ENCODE measurements at regions not wholly inside any gene's neighbourhood (a gene's known extent, or its start where the extent isn't known, plus 50 kb on each side); places are given as distances from the start of the nearest gene placed in this dataset.

DNA sequence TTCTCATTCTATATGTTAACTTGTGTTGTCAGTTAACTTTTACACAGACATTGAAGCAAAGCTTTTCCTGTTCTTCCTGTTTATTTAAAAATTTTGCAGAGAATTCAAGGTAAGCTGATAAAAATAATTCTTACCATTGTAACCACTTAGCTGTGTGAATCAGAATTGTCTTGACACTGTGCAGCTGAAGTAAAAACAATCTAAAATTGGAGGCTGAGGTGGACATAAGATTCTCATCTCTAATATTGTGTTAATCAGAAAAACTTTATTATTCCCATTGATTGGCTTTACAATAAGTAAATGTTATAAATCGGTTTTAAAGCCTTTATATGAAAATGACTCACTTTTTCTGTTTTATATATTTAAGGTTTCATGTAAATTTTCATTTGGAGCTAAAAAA is 240.3 kb upstream of the PLEKHG7 start:
- Histone ChIP-seq H3K9me3 (no peaks in the 10 kb centered on the region), H3K27me3 (no peaks in the 10 kb centered on the region), H3K27ac (peak overlapping the region in 1 of 12 donors; percentile 55), H3K4me3 (no peak overlapping the region), H3K4me1 (peaks cover 0 to 38% (median 5%) of the 10 kb centered on the region in 12 donors), H3K36me3 (no peaks in the 10 kb centered on the region)
- TF ChIP-seq POLR2A (IDR thresholded peaks at IDR 0.05): no peak
- TF ChIP-seq, protein P1, sequence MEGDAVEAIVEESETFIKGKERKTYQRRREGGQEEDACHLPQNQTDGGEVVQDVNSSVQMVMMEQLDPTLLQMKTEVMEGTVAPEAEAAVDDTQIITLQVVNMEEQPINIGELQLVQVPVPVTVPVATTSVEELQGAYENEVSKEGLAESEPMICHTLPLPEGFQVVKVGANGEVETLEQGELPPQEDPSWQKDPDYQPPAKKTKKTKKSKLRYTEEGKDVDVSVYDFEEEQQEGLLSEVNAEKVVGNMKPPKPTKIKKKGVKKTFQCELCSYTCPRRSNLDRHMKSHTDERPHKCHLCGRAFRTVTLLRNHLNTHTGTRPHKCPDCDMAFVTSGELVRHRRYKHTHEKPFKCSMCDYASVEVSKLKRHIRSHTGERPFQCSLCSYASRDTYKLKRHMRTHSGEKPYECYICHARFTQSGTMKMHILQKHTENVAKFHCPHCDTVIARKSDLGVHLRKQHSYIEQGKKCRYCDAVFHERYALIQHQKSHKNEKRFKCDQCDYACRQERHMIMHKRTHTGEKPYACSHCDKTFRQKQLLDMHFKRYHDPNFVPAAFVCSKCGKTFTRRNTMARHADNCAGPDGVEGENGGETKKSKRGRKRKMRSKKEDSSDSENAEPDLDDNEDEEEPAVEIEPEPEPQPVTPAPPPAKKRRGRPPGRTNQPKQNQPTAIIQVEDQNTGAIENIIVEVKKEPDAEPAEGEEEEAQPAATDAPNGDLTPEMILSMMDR (IDR thresholded peaks at IDR 0.05): no peak
- intact Hi-C loops (cut with DNase I): no loop called here
- DNase-seq (no peak), ATAC-seq (no peak)
- WGBS, 4 donors: 89 to 93% (median 92%) methylated on average over 1 of the region's 1 CpG

DNA sequence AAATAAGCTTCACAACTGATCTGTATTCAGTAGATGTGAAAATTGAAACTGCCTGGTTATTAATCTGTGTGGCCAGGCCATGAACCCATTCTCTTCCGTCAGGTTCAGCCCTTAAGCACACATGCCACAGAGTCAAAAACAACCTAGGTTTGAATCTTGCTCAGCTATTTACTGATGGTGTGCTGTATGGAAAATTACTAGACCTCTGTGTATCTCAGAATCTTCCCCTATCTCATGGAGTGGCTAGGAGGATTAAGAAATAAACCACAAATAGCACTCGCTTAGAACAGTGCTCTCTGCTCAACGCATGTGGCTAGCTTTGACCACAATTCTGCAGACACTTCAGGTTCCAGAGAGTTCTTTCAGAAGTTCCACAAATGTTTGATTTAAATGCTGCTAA is 240.7 kb upstream of the PLEKHG7 start:
- ATAC-seq (peak in 2 of 4 donors; percentile 42 to 61), DNase-seq (no peak)
- peaks cover 0 to 38% (median 3%) of the 10 kb centered on the region in 12 donors for H3K4me1 ChIP-seq
- no peaks in the 10 kb centered on the region for H3K36me3 ChIP-seq
- H3K27me3 ChIP-seq: no peaks in the 10 kb centered on the region
- intact Hi-C loops (cut with DNase I): no loop called here
- no peak overlapping the region for H3K4me3 ChIP-seq
- H3K9me3 ChIP-seq: no peaks in the 10 kb centered on the region
- TF ChIP-seq, protein P1 (IDR thresholded peaks at IDR 0.05): no peak
- TF ChIP-seq POLR2A (IDR thresholded peaks at IDR 0.05): no peak
- peak overlapping the region in 2 of 12 donors; percentile 12 to 55 for H3K27ac ChIP-seq
- 74 to 86% (median 83%) methylated on average over 3 of the region's 3 CpGs for WGBS, 4 donors

DNA sequence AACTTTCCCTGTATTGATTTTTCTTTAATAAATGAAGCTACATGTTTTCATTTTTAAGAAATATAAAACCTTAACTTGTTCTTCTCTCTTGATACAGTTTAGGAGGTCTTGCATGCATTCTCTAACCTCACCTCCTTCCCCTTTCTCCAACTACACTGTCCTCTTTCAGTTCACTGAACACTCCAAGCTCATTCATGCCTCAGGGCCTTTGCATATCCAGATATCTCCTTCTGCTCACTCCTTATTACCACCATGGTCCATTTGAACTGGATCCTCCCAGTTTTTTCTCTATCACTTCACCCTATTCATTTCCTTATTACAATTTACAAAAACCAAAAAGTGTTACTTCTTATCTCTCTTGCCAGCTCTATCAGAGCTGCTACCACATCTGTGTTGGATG is 242.9 kb upstream of the PLEKHG7 start:
- intact Hi-C loops (cut with DNase I): no loop called here
- Histone ChIP-seq H3K36me3 (no peaks in the 10 kb centered on the region), H3K27me3 (no peaks in the 10 kb centered on the region), H3K9me3 (no peaks in the 10 kb centered on the region), H3K27ac (no peak overlapping the region), H3K4me3 (no peak overlapping the region), H3K4me1 (peaks cover 0 to 23% (median 0%) of the 10 kb centered on the region in 12 donors)
- ATAC-seq (no peak), DNase-seq (no peak)
- TF ChIP-seq POLR2A (IDR thresholded peaks at IDR 0.05): no peak
- TF ChIP-seq, protein P1 (IDR thresholded peaks at IDR 0.05): no peak

DNA sequence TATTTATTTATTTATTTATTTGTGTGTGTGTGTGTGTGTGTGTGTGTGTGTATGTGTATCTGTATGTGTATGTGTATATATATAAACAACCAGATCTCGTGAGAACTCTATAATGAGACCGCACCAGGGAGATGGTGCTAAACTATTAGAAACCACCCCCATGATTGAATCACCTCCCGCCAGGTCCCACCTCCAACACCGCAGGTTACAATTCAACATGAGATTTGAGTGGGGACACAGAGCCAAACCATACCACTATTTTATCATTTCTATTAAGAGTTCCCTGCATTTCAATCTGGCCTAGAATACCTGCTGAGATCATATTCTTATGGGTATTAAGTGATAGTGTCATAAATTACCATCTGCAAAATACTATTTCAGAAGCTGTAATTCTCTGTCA is 243.8 kb upstream of the PLEKHG7 start:
- ATAC-seq: no peak
- TF ChIP-seq, protein P1 (IDR thresholded peaks at IDR 0.05): no peak
- no peak for TF ChIP-seq POLR2A (IDR thresholded peaks at IDR 0.05)
- Histone ChIP-seq H3K9me3 (no peaks in the 10 kb centered on the region), H3K36me3 (no peaks in the 10 kb centered on the region), H3K4me1 (peaks cover 0 to 23% (median 0%) of the 10 kb centered on the region in 12 donors), H3K27ac (no peak overlapping the region), H3K27me3 (no peaks in the 10 kb centered on the region), H3K4me3 (no peak overlapping the region)
- WGBS, 4 donors: 96 to 99% (median 98%) methylated on average over 4 of the region's 4 CpGs
- no peak for DNase-seq
- intact Hi-C loops (cut with DNase I): no loop called here

Measured in heart left ventricle (tissue), 16 donors.